H9 (cell line): ENCODE measurements at regions not wholly inside any gene's neighbourhood (a gene's known extent, or its start where the extent isn't known, plus 50 kb on each side); places are given as distances from the start of the nearest gene placed in this dataset.

Source experiments
- DNase-seq: peaks from one replicate; pipeline ENCODE4 v3.0.0-alpha.2; 2017
- H2AFZ ChIP-seq: one replicate; pipeline ENCODE4 v1.6.1; 2013; ENCODE audit warnings: mild to moderate bottlenecking, low read length, control low read depth, moderate library complexity
- H2AK5ac ChIP-seq: 2 replicates; pipeline ENCODE4 v1.6.1; 2013; ENCODE audit warnings: low read length, control low read depth, mixed read lengths; ENCODE audit not compliant: insufficient read length
- H2BK120ac ChIP-seq: one replicate; pipeline ENCODE4 v1.6.1; 2013; ENCODE audit warnings: low read depth, mild to moderate bottlenecking, low read length, control low read depth, inconsistent platforms; ENCODE audit not compliant: poor library complexity, severe bottlenecking
- H2BK12ac ChIP-seq: 2 replicates; pipeline ENCODE4 v1.6.1; 2013; ENCODE audit warnings: low read length, control low read depth, mixed read lengths, low read depth; ENCODE audit not compliant: insufficient read length
- H2BK15ac ChIP-seq: 2 replicates; pipeline ENCODE4 v1.6.1; 2013; ENCODE audit warnings: low read depth, low read length, control low read depth
- H2BK20ac ChIP-seq: one replicate; pipeline ENCODE4 v1.6.1; 2013; ENCODE audit warnings: low read depth, mild to moderate bottlenecking, low read length, control low read depth, inconsistent platforms; ENCODE audit not compliant: poor library complexity, severe bottlenecking
- H2BK5ac ChIP-seq: 2 replicates; pipeline ENCODE4 v1.6.1; 2013; ENCODE audit warnings: low read length, control low read depth, mixed read lengths; ENCODE audit not compliant: insufficient read length
- H3K14ac ChIP-seq: 2 replicates; pipeline ENCODE4 v1.6.1; 2013; ENCODE audit warnings: low read length, control low read depth; ENCODE audit not compliant: insufficient read depth
- H3K18ac ChIP-seq: 2 replicates; pipeline ENCODE4 v1.6.1; 2013; ENCODE audit warnings: low read depth, mild to moderate bottlenecking, mixed read lengths, low read length, control low read depth; ENCODE audit not compliant: insufficient read length
- H3K23ac ChIP-seq: 2 replicates; pipeline ENCODE4 v1.6.1; 2013; ENCODE audit warnings: low read length, control low read depth, mixed read lengths, low read depth; ENCODE audit not compliant: insufficient read length
- H3K23me2 ChIP-seq: 2 replicates; pipeline ENCODE4 v1.6.1; 2013; ENCODE audit warnings: low read depth, mild to moderate bottlenecking, mixed read lengths, low read length, control low read depth; ENCODE audit not compliant: insufficient read length, poor library complexity, severe bottlenecking
- H3K27ac ChIP-seq: 2 replicates; pipeline ENCODE4 v1.5.1; 2013; ENCODE audit warnings: low read length, control low read depth, mixed read lengths, low read depth; ENCODE audit not compliant: insufficient read length
- H3K27me3 ChIP-seq: 2 replicates; pipeline ENCODE4 v1.6.1; 2013; ENCODE audit warnings: low read length, control low read depth, inconsistent platforms; ENCODE audit not compliant: insufficient read depth
- H3K4ac ChIP-seq: 2 replicates; pipeline ENCODE4 v1.6.1; 2013; ENCODE audit warnings: low read depth, mild to moderate bottlenecking, control low read depth, inconsistent platforms, low read length, moderate library complexity
- H3K4me1 ChIP-seq: 2 replicates; pipeline ENCODE4 v1.6.1; 2013; ENCODE audit warnings: low read length, control low read depth, inconsistent platforms; ENCODE audit not compliant: insufficient read depth
- H3K4me2 ChIP-seq: 2 replicates; pipeline ENCODE4 v1.6.1; 2013; ENCODE audit warnings: low read length, control low read depth, mixed read lengths; ENCODE audit not compliant: insufficient read length, insufficient read depth
- H3K56ac ChIP-seq: 2 replicates; pipeline ENCODE4 v1.6.1; 2013; ENCODE audit warnings: low read depth, mild to moderate bottlenecking, mixed read lengths, low read length, control low read depth; ENCODE audit not compliant: insufficient read length
- H3K79me1 ChIP-seq: 2 replicates; pipeline ENCODE4 v1.6.1; 2013; ENCODE audit warnings: low read depth, mild to moderate bottlenecking, moderate library complexity, low read length, control low read depth, inconsistent platforms; ENCODE audit not compliant: insufficient read depth, poor library complexity, severe bottlenecking
- H3K79me2 ChIP-seq: 2 replicates; pipeline ENCODE4 v1.6.1; 2013; ENCODE audit warnings: low read length, control low read depth, inconsistent platforms; ENCODE audit not compliant: insufficient read depth
- H3K9ac ChIP-seq: 2 replicates; pipeline ENCODE4 v1.6.1; 2013; ENCODE audit warnings: low read length, control low read depth, mixed read lengths; ENCODE audit not compliant: insufficient read length; ENCODE audit errors: extremely low read depth
- H3K9me3 ChIP-seq: one replicate; pipeline ENCODE4 v1.6.1; 2013; ENCODE audit warnings: low read depth, low read length, inconsistent platforms; ENCODE audit not compliant: control insufficient read depth
- H3T11ph ChIP-seq: one replicate; pipeline ENCODE4 v1.6.1; 2013; ENCODE audit warnings: mild to moderate bottlenecking, low read length, control low read depth, inconsistent platforms
- H4K20me1 ChIP-seq: one replicate; pipeline ENCODE4 v1.6.1; 2013; ENCODE audit not compliant: control insufficient read depth, insufficient read length, insufficient read depth
- H4K5ac ChIP-seq: 2 replicates; pipeline ENCODE4 v1.6.1; 2013; ENCODE audit warnings: low read depth, mild to moderate bottlenecking, mixed read lengths, low read length, control low read depth; ENCODE audit not compliant: insufficient read length
- H4K8ac ChIP-seq: replicated peaks from 2 replicates; pipeline ENCODE4 v1.6.1; 2013; ENCODE audit warnings: low read length, control low read depth, mixed read lengths, low read depth; ENCODE audit not compliant: insufficient read length
- H4K91ac ChIP-seq: 2 replicates; pipeline ENCODE4 v1.6.1; 2013; ENCODE audit warnings: low read depth, mild to moderate bottlenecking, moderate library complexity, mixed read lengths, low read length, control low read depth; ENCODE audit not compliant: insufficient read length
- H3K27ac Mint-ChIP-seq, 3 experiments: 2 replicates in 2 of 3; 3 replicates in 1 of 3; pipeline ENCODE4 v1.8.0; 2020 to 2021; ENCODE audit warnings: mixed read lengths in 3 of 3, mild to moderate bottlenecking in 1 of 3, moderate library complexity in 1 of 3
- H3K27me3 Mint-ChIP-seq: 2 replicates; pipeline ENCODE4 v1.8.0; 2021; ENCODE audit warnings: low read depth, mild to moderate bottlenecking, moderate library complexity, mixed read lengths
- H3K36me3 Mint-ChIP-seq, 3 experiments: 2 replicates in 2 of 3; 3 replicates in 1 of 3; pipeline ENCODE4 v1.8.0; 2020 to 2021; ENCODE audit warnings: low read depth in 3 of 3, mixed read lengths in 3 of 3; ENCODE audit not compliant: insufficient read depth in 1 of 3
- H3K4me1 Mint-ChIP-seq, 2 experiments: 2 replicates each; pipeline ENCODE4 v1.8.0; 2020; ENCODE audit warnings: mixed read lengths in 2 of 2
- H3K4me3 Mint-ChIP-seq, 2 experiments: 2 replicates in 1 of 2; 3 replicates in 1 of 2; pipeline ENCODE4 v1.8.0; 2020 to 2021; ENCODE audit warnings: mild to moderate bottlenecking in 2 of 2, mixed read lengths in 2 of 2, moderate library complexity in 1 of 2
- H3K9me3 Mint-ChIP-seq, 2 experiments: 2 replicates in 1 of 2; 3 replicates in 1 of 2; pipeline ENCODE4 v1.8.0; 2020; ENCODE audit warnings: mild to moderate bottlenecking in 2 of 2, mixed read lengths in 2 of 2, moderate library complexity in 1 of 2
- WGBS: extraction: QIAGEN DNeasy Blood & Tissue Kit; methylation state at CpG from one replicate; pipeline ENCODE4 v1.1.7; 2013; ENCODE audit warnings: missing lambda C conversion rate, low lambda C conversion rate, mixed read lengths; ENCODE audit not compliant: insufficient read length; ENCODE audit errors: extremely low coverage; 5-methylcytosine and 5-hydroxymethylcytosine counted together
- TF ChIP-seq, protein P1 (sequence below): fragments of 200-600 bp; sonication (generic); conservative IDR thresholded peaks from 3 replicates; pipeline ENCODE4 v1.8.0; 2021; ENCODE audit warnings: antibody characterized with exemption, mild to moderate bottlenecking

DNA sequence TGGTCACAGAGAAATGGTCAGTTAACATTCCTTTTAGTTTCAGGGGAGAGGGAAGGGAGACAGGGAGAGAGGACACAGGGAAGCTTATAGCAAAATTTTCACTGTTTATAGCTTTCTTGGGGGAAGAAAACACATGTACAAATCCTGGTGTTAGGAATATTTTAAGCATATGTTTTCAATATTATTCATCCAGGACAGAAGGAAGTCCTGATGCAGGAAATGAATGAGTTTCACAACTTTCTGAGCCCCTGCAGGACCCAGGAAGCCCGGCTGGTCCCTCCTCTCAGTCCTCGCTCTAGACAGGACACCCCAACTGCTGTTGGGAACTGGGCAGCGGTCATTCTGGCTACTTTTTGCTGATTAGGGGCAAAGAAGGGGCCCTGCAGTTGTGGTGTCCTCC lies 71.1 kb upstream of the ZDHHC17 start:
- H3K27ac Mint-ChIP-seq, result peak overlapping the region in 2 of 3 experiments; percentile 2 to 8; a peak in 3 of 7 replicates

More for the DNA sequence above, 71.1 kb upstream of the ZDHHC17 start:
- Histone ChIP-seq H2BK120ac (no peak overlapping the region), H2AFZ (no peak overlapping the region), H2AK5ac (no peak overlapping the region), H3K27me3 (no peaks in the 10 kb centered on the region), H3T11ph (no peak overlapping the region), H3K23ac (no peak overlapping the region), H2BK15ac (no peak overlapping the region), H2BK20ac (no peak overlapping the region), H3K79me2 (no peaks in the 10 kb centered on the region), H4K91ac (no peak overlapping the region), H4K5ac (no peak overlapping the region), H3K79me1 (no peaks in the 10 kb centered on the region), H3K56ac (no peak overlapping the region), H3K9ac (no peak overlapping the region), H3K4me1 (no peaks in the 10 kb centered on the region), H3K4me2 (no peak overlapping the region), H3K27ac (no peak overlapping the region), H4K8ac (no peak overlapping the region), H3K23me2 (no peaks in the 10 kb centered on the region), H2BK5ac (no peak overlapping the region), H3K9me3 (no peaks in the 10 kb centered on the region), H4K20me1 (no peaks in the 10 kb centered on the region), H3K4ac (no peak overlapping the region), H2BK12ac (no peak overlapping the region), H3K18ac (no peak overlapping the region), H3K14ac (no peak overlapping the region)
- Mint-ChIP-seq H3K9me3 (no peaks in the 10 kb centered on the region; a peak in 1 of 5 replicates), H3K36me3 (no peaks in the 10 kb centered on the region; a peak in 1 of 7 replicates), H3K27me3 (no peaks in the 10 kb centered on the region; the same call in none of the 2 replicates), H3K4me3 (no peak overlapping the region), H3K4me1 (peaks cover 24% of the 10 kb centered on the region in 2 experiments)
- DNase-seq, result no peak
- WGBS, result no CpG with 5 or more reads among the region's 3 CpGs
- TF ChIP-seq, protein P1, sequence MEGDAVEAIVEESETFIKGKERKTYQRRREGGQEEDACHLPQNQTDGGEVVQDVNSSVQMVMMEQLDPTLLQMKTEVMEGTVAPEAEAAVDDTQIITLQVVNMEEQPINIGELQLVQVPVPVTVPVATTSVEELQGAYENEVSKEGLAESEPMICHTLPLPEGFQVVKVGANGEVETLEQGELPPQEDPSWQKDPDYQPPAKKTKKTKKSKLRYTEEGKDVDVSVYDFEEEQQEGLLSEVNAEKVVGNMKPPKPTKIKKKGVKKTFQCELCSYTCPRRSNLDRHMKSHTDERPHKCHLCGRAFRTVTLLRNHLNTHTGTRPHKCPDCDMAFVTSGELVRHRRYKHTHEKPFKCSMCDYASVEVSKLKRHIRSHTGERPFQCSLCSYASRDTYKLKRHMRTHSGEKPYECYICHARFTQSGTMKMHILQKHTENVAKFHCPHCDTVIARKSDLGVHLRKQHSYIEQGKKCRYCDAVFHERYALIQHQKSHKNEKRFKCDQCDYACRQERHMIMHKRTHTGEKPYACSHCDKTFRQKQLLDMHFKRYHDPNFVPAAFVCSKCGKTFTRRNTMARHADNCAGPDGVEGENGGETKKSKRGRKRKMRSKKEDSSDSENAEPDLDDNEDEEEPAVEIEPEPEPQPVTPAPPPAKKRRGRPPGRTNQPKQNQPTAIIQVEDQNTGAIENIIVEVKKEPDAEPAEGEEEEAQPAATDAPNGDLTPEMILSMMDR, result no peak
